ENCODE measurements at regions not wholly inside any gene's neighbourhood (a gene's known extent, or its start where the extent isn't known, plus 50 kb on each side); places are given as distances from the start of the nearest gene placed in this dataset.

GRCh38 chr5:136768457-136768856, 403.1 kb upstream of the TRPC7 start:
- Mint-ChIP-seq H3K9me3 (ENCODE audit: unreplicated experiment) (no peaks in the 10 kb centered on the region), H3K27me3 (ENCODE audit: unreplicated experiment) (no peaks in the 10 kb centered on the region), H3K36me3 (ENCODE audit: unreplicated experiment) (no peaks in the 10 kb centered on the region), H3K4me1 (ENCODE audit: unreplicated experiment) (peaks cover 18% of the 10 kb centered on the region), H3K27ac (ENCODE audit: unreplicated experiment) (no peak overlapping the region), H3K4me3 (ENCODE audit: unreplicated experiment) (no peak overlapping the region)
- TF ChIP-seq CTCF (IDR thresholded peaks at IDR 0.05): no peak
- no peak for DNase-seq (ENCODE audit: extremely low spot score, unreplicated experiment)

- Mint-ChIP-seq H3K27me3 (ENCODE audit: unreplicated experiment) (no peaks in the 10 kb centered on the region), H3K4me3 (ENCODE audit: unreplicated experiment) (no peak overlapping the region), H3K36me3 (ENCODE audit: unreplicated experiment) (no peaks in the 10 kb centered on the region), H3K9me3 (ENCODE audit: unreplicated experiment) (no peaks in the 10 kb centered on the region), H3K4me1 (ENCODE audit: unreplicated experiment) (peaks cover 18% of the 10 kb centered on the region), H3K27ac (ENCODE audit: unreplicated experiment) (peak overlapping the region; percentile 21)
- no peak for TF ChIP-seq CTCF (IDR thresholded peaks at IDR 0.05)
- DNase-seq (ENCODE audit: extremely low spot score, unreplicated experiment): no peak
These were observed 401.1 kb upstream of the TRPC7 start for GRCh38 chr5:136766456-136766855.

- Mint-ChIP-seq H3K27ac (ENCODE audit: unreplicated experiment) (no peak overlapping the region), H3K27me3 (ENCODE audit: unreplicated experiment) (no peaks in the 10 kb centered on the region), H3K9me3 (ENCODE audit: unreplicated experiment) (no peaks in the 10 kb centered on the region), H3K36me3 (ENCODE audit: unreplicated experiment) (no peaks in the 10 kb centered on the region), H3K4me3 (ENCODE audit: unreplicated experiment) (no peak overlapping the region), H3K4me1 (ENCODE audit: unreplicated experiment) (peaks cover 11% of the 10 kb centered on the region)
- no peak for DNase-seq (ENCODE audit: extremely low spot score, unreplicated experiment)
- TF ChIP-seq CTCF (IDR thresholded peaks at IDR 0.05): no peak
These were observed 399.3 kb upstream of the TRPC7 start for GRCh38 chr5:136764601-136765000.

GRCh38 chr5:136763548-136763947, 398.2 kb upstream of the TRPC7 start:
- Mint-ChIP-seq H3K4me1 (ENCODE audit: unreplicated experiment) (peaks cover 11% of the 10 kb centered on the region), H3K9me3 (ENCODE audit: unreplicated experiment) (no peaks in the 10 kb centered on the region), H3K36me3 (ENCODE audit: unreplicated experiment) (no peaks in the 10 kb centered on the region), H3K4me3 (ENCODE audit: unreplicated experiment) (no peak overlapping the region), H3K27ac (ENCODE audit: unreplicated experiment) (no peak overlapping the region), H3K27me3 (ENCODE audit: unreplicated experiment) (no peaks in the 10 kb centered on the region)
- no peak for TF ChIP-seq CTCF (IDR thresholded peaks at IDR 0.05)
- DNase-seq (ENCODE audit: extremely low spot score, unreplicated experiment): no peak

- Mint-ChIP-seq H3K36me3 (ENCODE audit: unreplicated experiment) (no peaks in the 10 kb centered on the region), H3K27ac (ENCODE audit: unreplicated experiment) (no peak overlapping the region), H3K27me3 (ENCODE audit: unreplicated experiment) (peaks cover 5% of the 10 kb centered on the region), H3K9me3 (ENCODE audit: unreplicated experiment) (no peaks in the 10 kb centered on the region), H3K4me1 (ENCODE audit: unreplicated experiment) (peaks cover 17% of the 10 kb centered on the region), H3K4me3 (ENCODE audit: unreplicated experiment) (no peak overlapping the region)
- no peak for DNase-seq (ENCODE audit: extremely low spot score, unreplicated experiment)
- no peak for TF ChIP-seq CTCF (IDR thresholded peaks at IDR 0.05)
These were observed 388.9 kb upstream of the TRPC7 start for GRCh38 chr5:136754216-136754615.

Measured in osteocyte (in vitro differentiated cells).